ENCODE measurements at regions not wholly inside any gene's neighbourhood (a gene's known extent, or its start where the extent isn't known, plus 50 kb on each side); places are given as distances from the start of the nearest gene placed in this dataset.

GRCh38 chr18:41719808-41720207 is 235.2 kb upstream of the PIK3C3 start:
- TF ChIP-seq CTCF (IDR thresholded peaks at IDR 0.05; ENCODE audit: extremely low read depth in 1 of 2, insufficient read depth in 1 of 2, low read depth in 1 of 2, low read length in 2 of 2) = no peak
- peak; percentile 94 for TF ChIP-seq GATA2 (IDR thresholded peaks at IDR 0.05; ENCODE audit: insufficient read depth, insufficient read length, low read depth, low read length)
- no peak for TF ChIP-seq EZH2 (IDR thresholded peaks at IDR 0.05; ENCODE audit: borderline replicate concordance, low read depth, low read length, severe bottlenecking)
- TF ChIP-seq POLR2A (IDR thresholded peaks at IDR 0.05; ENCODE audit: low read depth, low read length) = no peak

Data from endothelial cell of umbilical vein (primary cell).